Prostate gland (tissue), 2 donors: ENCODE measurements at regions not wholly inside any gene's neighbourhood (a gene's known extent, or its start where the extent isn't known, plus 50 kb on each side); places are given as distances from the start of the nearest gene placed in this dataset.

ENCODE experiments used
- DNase-seq: peaks from one replicate; pipeline ENCODE4 v3.0.0-alpha.2; 2019; ENCODE audit warnings: low spot score
- H3K27ac ChIP-seq, 2 donors: fragments of 200-600 bp; sonication (generic); 2 replicates each; pipeline ENCODE4 v1.5.1; 2017 to 2019
- H3K27me3 ChIP-seq: fragments of 200-600 bp; sonication (generic); replicated peaks from 2 replicates; pipeline ENCODE4 v1.5.1; 2019; ENCODE audit not compliant: insufficient read depth
- H3K36me3 ChIP-seq, 2 donors: fragments of 200-600 bp; sonication (generic); 1 replicate in 1 of 2; 2 replicates in 1 of 2; pipeline versions ENCODE4 v1.5.1 to v1.8.1; 2017 to 2019
- H3K4me1 ChIP-seq: fragments of 200-600 bp; sonication (generic); replicated peaks from 2 replicates; pipeline ENCODE4 v1.5.1; 2019
- H3K4me3 ChIP-seq, 2 donors: fragments of 200-600 bp; sonication (generic); 2 replicates each; pipeline ENCODE4 v1.5.1; 2017 to 2019
- H3K9me3 ChIP-seq: fragments of 200-600 bp; sonication (generic); 2 replicates; pipeline ENCODE4 v1.5.1; 2017
- CTCF ChIP-seq, 4 experiments: fragments of 200-600 bp in 2 of 4; fragments of 450-650 bp in 2 of 4; sonication (generic) in 2 of 4; IDR thresholded peaks; 1 replicate in 3 of 4; 2 replicates in 1 of 4; pipeline ENCODE4 v1.5.1; 2016 to 2019; ENCODE audit warnings: antibody characterized with exemption in 4 of 4, mild to moderate bottlenecking in 2 of 4, moderate library complexity in 2 of 4
- POLR2A ChIP-seq: fragments of 450-650 bp; IDR thresholded peaks from one replicate; pipeline ENCODE4 v1.6.1; 2016; ENCODE audit warnings: antibody characterized with exemption, mild to moderate bottlenecking
- POLR2AphosphoS5 ChIP-seq: sonication (generic); formaldehyde crosslinking; IDR thresholded peaks from one replicate; pipeline ENCODE4 v1.6.1; 2017; ENCODE audit warnings: antibody characterized with exemption
- WGBS: methylation state at CpG from one replicate; pipeline ENCODE4 v1.1.5; 2018; 5-methylcytosine and 5-hydroxymethylcytosine counted together
- intact Hi-C: fragments of 100-400 bp; cut with DNase I; formaldehyde crosslinking; loops from one replicate; pipeline ENCODE4 v1.14.2; 2022

GRCh38 chr12:24697295-24697694 lies 251.6 kb downstream of the BCAT1 start:
- no peaks in the 10 kb centered on the region for H3K9me3 ChIP-seq
- no peak overlapping the region for H3K27ac ChIP-seq
- H3K36me3 ChIP-seq: no peaks in the 10 kb centered on the region
- no peak overlapping the region for H3K4me3 ChIP-seq
- H3K4me1 ChIP-seq: no peaks in the 10 kb centered on the region
- intact Hi-C loops: no loop called here
- H3K27me3 ChIP-seq: no peaks in the 10 kb centered on the region
- no peak for DNase-seq
- 63% methylated on average over 2 of the region's 2 CpGs for WGBS
- TF ChIP-seq POLR2A (no peak), CTCF (IDR thresholded peaks at IDR 0.05) (no peak), POLR2AphosphoS5 (no peak)

GRCh38 chr12:24696800-24697199 lies 252.1 kb downstream of the BCAT1 start:
- intact Hi-C loops: no loop called here
- H3K27me3 ChIP-seq: no peaks in the 10 kb centered on the region
- no peaks in the 10 kb centered on the region for H3K9me3 ChIP-seq
- TF ChIP-seq POLR2AphosphoS5: no peak
- no peak for TF ChIP-seq POLR2A
- TF ChIP-seq CTCF (IDR thresholded peaks at IDR 0.05): no peak
- no peak overlapping the region for H3K4me3 ChIP-seq
- DNase-seq: no peak
- WGBS: 78% methylated on average over 6 of the region's 6 CpGs
- no peaks in the 10 kb centered on the region for H3K4me1 ChIP-seq
- H3K27ac ChIP-seq: no peak overlapping the region
- H3K36me3 ChIP-seq: no peaks in the 10 kb centered on the region

- Histone ChIP-seq H3K27me3 (no peaks in the 10 kb centered on the region), H3K9me3 (no peaks in the 10 kb centered on the region), H3K4me1 (no peaks in the 10 kb centered on the region), H3K4me3 (no peak overlapping the region), H3K27ac (no peak overlapping the region), H3K36me3 (no peaks in the 10 kb centered on the region)
- intact Hi-C loops: no loop called here
- WGBS: 69% methylated on average over 3 of the region's 3 CpGs
- TF ChIP-seq POLR2A (no peak), CTCF (IDR thresholded peaks at IDR 0.05) (no peak), POLR2AphosphoS5 (no peak)
- no peak for DNase-seq
These were observed 253.1 kb downstream of the BCAT1 start for GRCh38 chr12:24695657-24696329.

GRCh38 chr12:24695103-24695502 lies 253.8 kb downstream of the BCAT1 start:
- no peak for DNase-seq
- WGBS: 91% methylated on average over 4 of the region's 4 CpGs
- Histone ChIP-seq H3K36me3 (no peaks in the 10 kb centered on the region), H3K4me1 (no peaks in the 10 kb centered on the region), H3K4me3 (no peak overlapping the region), H3K9me3 (no peaks in the 10 kb centered on the region), H3K27ac (no peak overlapping the region), H3K27me3 (no peaks in the 10 kb centered on the region)
- intact Hi-C loops: no loop called here
- TF ChIP-seq POLR2A (no peak), POLR2AphosphoS5 (no peak), CTCF (IDR thresholded peaks at IDR 0.05) (no peak)

GRCh38 chr12:24688601-24689000 lies 260.3 kb downstream of the BCAT1 start:
- Histone ChIP-seq H3K4me1 (no peaks in the 10 kb centered on the region), H3K9me3 (no peaks in the 10 kb centered on the region), H3K27me3 (no peaks in the 10 kb centered on the region), H3K36me3 (no peaks in the 10 kb centered on the region), H3K4me3 (no peak overlapping the region), H3K27ac (no peak overlapping the region)
- intact Hi-C loops: no loop called here
- TF ChIP-seq POLR2A (no peak), POLR2AphosphoS5 (no peak), CTCF (IDR thresholded peaks at IDR 0.05) (no peak)
- 86% methylated on average over 6 of the region's 6 CpGs for WGBS
- no peak for DNase-seq
